ENCODE measurements at regions not wholly inside any gene's neighbourhood (a gene's known extent, or its start where the extent isn't known, plus 50 kb on each side); places are given as distances from the start of the nearest gene placed in this dataset.

DNA sequence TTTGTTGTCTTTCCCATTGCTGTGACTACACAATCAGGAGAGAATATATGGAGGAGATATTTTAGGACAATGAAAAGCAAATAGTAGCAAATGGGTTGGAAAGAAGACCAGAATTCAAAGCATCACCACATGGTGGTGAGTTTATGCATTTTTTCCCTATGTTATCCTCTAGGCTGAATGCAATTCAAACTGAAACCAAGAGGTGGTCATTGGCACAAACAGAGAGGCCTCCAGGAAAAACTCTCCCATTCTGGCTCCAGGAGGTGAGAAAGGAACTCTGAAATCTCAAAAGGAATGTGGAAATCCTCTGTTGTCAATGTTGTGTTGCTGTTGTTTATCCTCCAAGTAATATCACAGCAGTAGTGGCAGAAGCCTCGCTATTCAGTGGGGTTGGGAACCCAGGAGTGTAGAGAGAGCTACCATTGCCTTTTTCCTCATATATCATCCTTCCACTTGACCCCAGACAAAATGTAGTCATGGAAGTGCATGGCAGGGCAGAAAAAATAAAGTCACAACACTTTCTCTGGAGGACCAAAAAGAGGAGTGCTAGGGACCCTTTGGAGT is 819.1 kb downstream of the GRID1 start:
- H3K9me3 ChIP-seq (ENCODE audit: control insufficient read depth in 2 of 3, insufficient read depth in 1 of 3, low read length in 3 of 3): no peaks in the 10 kb centered on the region
- H3K9ac ChIP-seq (ENCODE audit: low read length in 3 of 3): no peak overlapping the region
- H3K27ac ChIP-seq (ENCODE audit: low read depth in 2 of 2, low read length in 2 of 2): no peak overlapping the region
- no peaks in the 10 kb centered on the region for H3K27me3 ChIP-seq (ENCODE audit: control insufficient read depth, insufficient read depth, low read length)
- no peak for FAIRE-seq
- intact Hi-C loops (cut with DNase I): no loop called here
- no peaks in the 10 kb centered on the region for H3K36me3 ChIP-seq (ENCODE audit: control insufficient read depth in 2 of 3, insufficient read depth in 3 of 3, low read length in 3 of 3)
- TF ChIP-seq, protein P1, sequence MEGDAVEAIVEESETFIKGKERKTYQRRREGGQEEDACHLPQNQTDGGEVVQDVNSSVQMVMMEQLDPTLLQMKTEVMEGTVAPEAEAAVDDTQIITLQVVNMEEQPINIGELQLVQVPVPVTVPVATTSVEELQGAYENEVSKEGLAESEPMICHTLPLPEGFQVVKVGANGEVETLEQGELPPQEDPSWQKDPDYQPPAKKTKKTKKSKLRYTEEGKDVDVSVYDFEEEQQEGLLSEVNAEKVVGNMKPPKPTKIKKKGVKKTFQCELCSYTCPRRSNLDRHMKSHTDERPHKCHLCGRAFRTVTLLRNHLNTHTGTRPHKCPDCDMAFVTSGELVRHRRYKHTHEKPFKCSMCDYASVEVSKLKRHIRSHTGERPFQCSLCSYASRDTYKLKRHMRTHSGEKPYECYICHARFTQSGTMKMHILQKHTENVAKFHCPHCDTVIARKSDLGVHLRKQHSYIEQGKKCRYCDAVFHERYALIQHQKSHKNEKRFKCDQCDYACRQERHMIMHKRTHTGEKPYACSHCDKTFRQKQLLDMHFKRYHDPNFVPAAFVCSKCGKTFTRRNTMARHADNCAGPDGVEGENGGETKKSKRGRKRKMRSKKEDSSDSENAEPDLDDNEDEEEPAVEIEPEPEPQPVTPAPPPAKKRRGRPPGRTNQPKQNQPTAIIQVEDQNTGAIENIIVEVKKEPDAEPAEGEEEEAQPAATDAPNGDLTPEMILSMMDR (IDR thresholded peaks at IDR 0.05; ENCODE audit: borderline replicate concordance, extremely low read depth, insufficient read depth): no peak
- no peak overlapping the region for H3K4me3 ChIP-seq (ENCODE audit: low read length in 3 of 3)
- no peaks in the 10 kb centered on the region for H3K4me1 ChIP-seq (ENCODE audit: control insufficient read depth in 2 of 3, insufficient read depth in 2 of 3, low read depth in 1 of 3, low read length in 3 of 3)
- DNase-seq: no peak

DNA sequence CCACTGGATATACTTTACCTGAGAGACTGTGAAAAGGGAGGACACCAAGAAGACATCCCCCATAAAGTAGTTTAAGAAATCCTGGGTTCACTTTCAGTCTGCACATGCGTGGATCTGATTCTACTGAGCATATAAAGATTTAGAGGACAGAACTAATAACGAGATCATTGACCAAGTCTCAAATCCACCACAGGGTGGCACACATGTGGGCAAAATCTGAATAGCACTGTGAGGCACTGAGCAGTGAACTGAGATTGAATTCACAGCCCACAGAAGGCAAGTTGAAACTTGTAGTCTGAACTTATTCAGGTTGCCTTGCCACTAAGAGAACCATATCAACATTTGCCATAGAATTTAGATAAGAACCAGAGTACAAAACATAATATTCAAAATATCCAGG is 818.6 kb downstream of the GRID1 start:
- Histone ChIP-seq H3K9ac (ENCODE audit: low read length in 3 of 3) (no peak overlapping the region), H3K27me3 (ENCODE audit: control insufficient read depth, insufficient read depth, low read length) (no peaks in the 10 kb centered on the region), H3K4me3 (ENCODE audit: low read length in 3 of 3) (no peak overlapping the region), H3K36me3 (ENCODE audit: control insufficient read depth in 2 of 3, insufficient read depth in 3 of 3, low read length in 3 of 3) (no peaks in the 10 kb centered on the region), H3K4me1 (ENCODE audit: control insufficient read depth in 2 of 3, insufficient read depth in 2 of 3, low read depth in 1 of 3, low read length in 3 of 3) (no peaks in the 10 kb centered on the region), H3K27ac (ENCODE audit: low read depth in 2 of 2, low read length in 2 of 2) (no peak overlapping the region), H3K9me3 (ENCODE audit: control insufficient read depth in 2 of 3, insufficient read depth in 1 of 3, low read length in 3 of 3) (no peaks in the 10 kb centered on the region)
- FAIRE-seq: no peak
- TF ChIP-seq, protein P1 (IDR thresholded peaks at IDR 0.05; ENCODE audit: borderline replicate concordance, extremely low read depth, insufficient read depth): peak; percentile 35
- peak in 3 of 5 donors; percentile 30 to 58 (median 40) for DNase-seq
- intact Hi-C loops (cut with DNase I): no loop called here

Measured in kidney (tissue), 13 donors.